ENCODE measurements at regions not wholly inside any gene's neighbourhood (a gene's known extent, or its start where the extent isn't known, plus 50 kb on each side); places are given as distances from the start of the nearest gene placed in this dataset.

DNA sequence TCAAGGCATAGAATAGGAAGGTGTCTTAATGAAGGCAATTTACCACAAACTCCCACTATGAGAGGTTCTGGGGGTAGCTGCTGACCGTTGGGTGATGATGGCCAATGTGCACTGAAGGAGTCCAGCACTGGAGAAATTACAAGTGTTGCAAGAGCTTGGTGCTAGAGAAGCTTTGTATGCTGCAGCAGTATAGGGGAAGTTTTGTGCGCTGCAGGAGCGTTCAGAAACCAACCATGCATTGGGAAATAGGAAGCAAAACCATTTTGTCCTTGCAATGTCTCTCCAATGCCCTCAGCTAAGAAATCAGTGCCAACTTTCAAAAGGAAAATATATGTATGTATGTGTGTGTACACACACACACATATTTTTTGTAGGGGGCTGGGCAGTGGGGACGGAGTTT is 441.6 kb upstream of the NAALADL2 start:
- TF ChIP-seq, protein P1, sequence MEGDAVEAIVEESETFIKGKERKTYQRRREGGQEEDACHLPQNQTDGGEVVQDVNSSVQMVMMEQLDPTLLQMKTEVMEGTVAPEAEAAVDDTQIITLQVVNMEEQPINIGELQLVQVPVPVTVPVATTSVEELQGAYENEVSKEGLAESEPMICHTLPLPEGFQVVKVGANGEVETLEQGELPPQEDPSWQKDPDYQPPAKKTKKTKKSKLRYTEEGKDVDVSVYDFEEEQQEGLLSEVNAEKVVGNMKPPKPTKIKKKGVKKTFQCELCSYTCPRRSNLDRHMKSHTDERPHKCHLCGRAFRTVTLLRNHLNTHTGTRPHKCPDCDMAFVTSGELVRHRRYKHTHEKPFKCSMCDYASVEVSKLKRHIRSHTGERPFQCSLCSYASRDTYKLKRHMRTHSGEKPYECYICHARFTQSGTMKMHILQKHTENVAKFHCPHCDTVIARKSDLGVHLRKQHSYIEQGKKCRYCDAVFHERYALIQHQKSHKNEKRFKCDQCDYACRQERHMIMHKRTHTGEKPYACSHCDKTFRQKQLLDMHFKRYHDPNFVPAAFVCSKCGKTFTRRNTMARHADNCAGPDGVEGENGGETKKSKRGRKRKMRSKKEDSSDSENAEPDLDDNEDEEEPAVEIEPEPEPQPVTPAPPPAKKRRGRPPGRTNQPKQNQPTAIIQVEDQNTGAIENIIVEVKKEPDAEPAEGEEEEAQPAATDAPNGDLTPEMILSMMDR (IDR thresholded peaks at IDR 0.05) = no peak
- TF ChIP-seq POLR2A (IDR thresholded peaks at IDR 0.05) (no peak), POLR2AphosphoS5 (IDR thresholded peaks at IDR 0.05) (no peak), EP300 (IDR thresholded peaks at IDR 0.05; ENCODE audit: low read depth) (no peak)

Measured in transverse colon (tissue), 4 donors.